Breast epithelium (tissue), 3 donors: ENCODE measurements at regions not wholly inside any gene's neighbourhood (a gene's known extent, or its start where the extent isn't known, plus 50 kb on each side); places are given as distances from the start of the nearest gene placed in this dataset.

Experiments
- POLR2A ChIP-seq: fragments of 450-650 bp; IDR thresholded peaks from one replicate; pipeline ENCODE4 v1.6.1; 2016; ENCODE audit warnings: antibody characterized with exemption, mild to moderate bottlenecking, moderate library complexity
- TF ChIP-seq, protein P1 (sequence below), 3 donors: fragments of 450-650 bp; IDR thresholded peaks; one replicate each; pipeline ENCODE4 v1.5.1; 2016 to 2017; ENCODE audit warnings: antibody characterized with exemption in 3 of 3, mild to moderate bottlenecking in 3 of 3, moderate library complexity in 3 of 3

GRCh38 chr22:25331050-25331449, 111.6 kb downstream of the CRYBB2 start:
- TF ChIP-seq, protein P1, sequence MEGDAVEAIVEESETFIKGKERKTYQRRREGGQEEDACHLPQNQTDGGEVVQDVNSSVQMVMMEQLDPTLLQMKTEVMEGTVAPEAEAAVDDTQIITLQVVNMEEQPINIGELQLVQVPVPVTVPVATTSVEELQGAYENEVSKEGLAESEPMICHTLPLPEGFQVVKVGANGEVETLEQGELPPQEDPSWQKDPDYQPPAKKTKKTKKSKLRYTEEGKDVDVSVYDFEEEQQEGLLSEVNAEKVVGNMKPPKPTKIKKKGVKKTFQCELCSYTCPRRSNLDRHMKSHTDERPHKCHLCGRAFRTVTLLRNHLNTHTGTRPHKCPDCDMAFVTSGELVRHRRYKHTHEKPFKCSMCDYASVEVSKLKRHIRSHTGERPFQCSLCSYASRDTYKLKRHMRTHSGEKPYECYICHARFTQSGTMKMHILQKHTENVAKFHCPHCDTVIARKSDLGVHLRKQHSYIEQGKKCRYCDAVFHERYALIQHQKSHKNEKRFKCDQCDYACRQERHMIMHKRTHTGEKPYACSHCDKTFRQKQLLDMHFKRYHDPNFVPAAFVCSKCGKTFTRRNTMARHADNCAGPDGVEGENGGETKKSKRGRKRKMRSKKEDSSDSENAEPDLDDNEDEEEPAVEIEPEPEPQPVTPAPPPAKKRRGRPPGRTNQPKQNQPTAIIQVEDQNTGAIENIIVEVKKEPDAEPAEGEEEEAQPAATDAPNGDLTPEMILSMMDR (IDR thresholded peaks at IDR 0.05), result no peak
- TF ChIP-seq POLR2A, result no peak
